Heart left ventricle (tissue), 13 donors: ENCODE measurements at regions not wholly inside any gene's neighbourhood (a gene's known extent, or its start where the extent isn't known, plus 50 kb on each side); places are given as distances from the start of the nearest gene placed in this dataset.

Experiments used
- POLR2A ChIP-seq, 2 donors: fragments of 450-650 bp; IDR thresholded peaks; one replicate each; pipeline ENCODE4 v1.6.1; 2017; ENCODE audit warnings: antibody characterized with exemption in 2 of 2, mild to moderate bottlenecking in 2 of 2, moderate library complexity in 2 of 2
- TF ChIP-seq, protein P1 (sequence below), 12 donors: fragments of 200-600 bp; sonication (generic) in 4 of 12; IDR thresholded peaks; one replicate each; pipeline versions ENCODE4 v1.5.0 to v1.8.0; 2018 to 2022; ENCODE audit warnings: antibody characterized with exemption in 12 of 12, mild to moderate bottlenecking in 5 of 12
- donor health status: ischemic (EF 13 %, LVEDD 7.1; RV severe dilation, severe dysfunction).
- donor health status: DM: no; HTN: yes; CAD: no.
- donor health status: DM: no; HTN: no; CAD: no.
- donor health status: ischemic (EF 25% LVEDD 6.9; RV normal size, moderate dysfunction).
- donor health status: ischemic (EF 25% LVEDD 5.7; RV mildly dilated, moderate dysfunction).
- donor health status: ischemic (EF 35%, LVEDD 5.7; RV mildly dilated, moderate dysfunction).
- donor health status: nonischemic (EF 11% LVEDD 7.7; RV severe dilation, severe dysfunction).
- donor health status: DM: yes; HTN: yes; CAD: no.
- donor health status: PGD.
- donor health status: ischemic (EF 29% LVEDD 5.4; RV normal size, mild dysfunction).
- donor health status: nonischemic (EF 23%, LVEDD 6.1; RV moderate dilation, normal function).

DNA sequence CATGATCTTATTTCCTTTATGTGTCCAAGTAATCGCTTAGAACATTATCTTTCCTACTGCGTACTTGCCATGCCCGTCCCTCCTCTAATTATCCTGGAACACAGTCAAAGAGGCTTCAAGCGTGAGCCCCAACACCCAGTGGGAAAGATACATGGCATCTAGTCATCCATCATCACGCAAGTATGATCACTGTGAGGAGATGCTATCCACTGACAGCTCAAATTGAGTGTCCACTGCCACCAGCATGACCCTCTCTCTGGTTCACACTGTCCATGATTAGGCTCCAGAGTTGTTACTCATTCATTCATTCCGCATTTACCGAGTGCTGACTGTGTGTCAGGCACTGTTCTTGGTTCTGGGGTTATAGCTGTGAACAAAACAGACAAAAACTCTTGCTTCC lies 124.6 kb downstream of the COPS8 start:
- TF ChIP-seq, protein P1, sequence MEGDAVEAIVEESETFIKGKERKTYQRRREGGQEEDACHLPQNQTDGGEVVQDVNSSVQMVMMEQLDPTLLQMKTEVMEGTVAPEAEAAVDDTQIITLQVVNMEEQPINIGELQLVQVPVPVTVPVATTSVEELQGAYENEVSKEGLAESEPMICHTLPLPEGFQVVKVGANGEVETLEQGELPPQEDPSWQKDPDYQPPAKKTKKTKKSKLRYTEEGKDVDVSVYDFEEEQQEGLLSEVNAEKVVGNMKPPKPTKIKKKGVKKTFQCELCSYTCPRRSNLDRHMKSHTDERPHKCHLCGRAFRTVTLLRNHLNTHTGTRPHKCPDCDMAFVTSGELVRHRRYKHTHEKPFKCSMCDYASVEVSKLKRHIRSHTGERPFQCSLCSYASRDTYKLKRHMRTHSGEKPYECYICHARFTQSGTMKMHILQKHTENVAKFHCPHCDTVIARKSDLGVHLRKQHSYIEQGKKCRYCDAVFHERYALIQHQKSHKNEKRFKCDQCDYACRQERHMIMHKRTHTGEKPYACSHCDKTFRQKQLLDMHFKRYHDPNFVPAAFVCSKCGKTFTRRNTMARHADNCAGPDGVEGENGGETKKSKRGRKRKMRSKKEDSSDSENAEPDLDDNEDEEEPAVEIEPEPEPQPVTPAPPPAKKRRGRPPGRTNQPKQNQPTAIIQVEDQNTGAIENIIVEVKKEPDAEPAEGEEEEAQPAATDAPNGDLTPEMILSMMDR (IDR thresholded peaks at IDR 0.05), result no peak
- TF ChIP-seq POLR2A (IDR thresholded peaks at IDR 0.05), result no peak
